Mesothelial cell of epicardium (in vitro differentiated cells): ENCODE measurements at regions not wholly inside any gene's neighbourhood (a gene's known extent, or its start where the extent isn't known, plus 50 kb on each side); places are given as distances from the start of the nearest gene placed in this dataset.
"Not testable (repeated sequence)": the region's sequence is repeated elsewhere in the genome, so short reads cannot be mapped to it uniquely, and the experiment has no call there.

ENCODE experiments used
- DNase-seq, 2 experiments: peaks; one replicate each; pipeline ENCODE4 v3.0.0; 2021; ENCODE audit warnings: low spot score in 2 of 2; ENCODE audit not compliant: unreplicated experiment in 2 of 2
- H3K27ac Mint-ChIP-seq: 2 replicates; pipeline ENCODE4 v1.8.0; 2021; ENCODE audit warnings: mixed read lengths
- H3K27me3 Mint-ChIP-seq: 2 replicates; pipeline ENCODE4 v1.8.0; 2021; ENCODE audit warnings: low read depth, mixed read lengths
- H3K36me3 Mint-ChIP-seq: 2 replicates; pipeline ENCODE4 v1.8.0; 2021; ENCODE audit warnings: mixed read lengths
- H3K4me1 Mint-ChIP-seq: 2 replicates; pipeline ENCODE4 v1.8.0; 2021; ENCODE audit warnings: mixed read lengths
- H3K4me3 Mint-ChIP-seq: 2 replicates; pipeline ENCODE4 v1.8.0; 2021; ENCODE audit warnings: mild to moderate bottlenecking, moderate library complexity, mixed read lengths
- H3K9me3 Mint-ChIP-seq: 2 replicates; pipeline ENCODE4 v1.8.0; 2021; ENCODE audit warnings: mixed read lengths
- CTCF ChIP-seq: fragments of 200-600 bp; sonication (generic); IDR thresholded peaks from one replicate; pipeline ENCODE4 v1.5.0; 2021; ENCODE audit warnings: antibody characterized with exemption; ENCODE audit not compliant: unreplicated experiment

GRCh38 chr10:33025039-33025438 lies 67.0 kb upstream of the ITGB1 start:
- DNase-seq = no peak
- Mint-ChIP-seq H3K4me3 (no peak overlapping the region), H3K36me3 (no peaks in the 10 kb centered on the region), H3K27me3 (no peaks in the 10 kb centered on the region), H3K9me3 (no peaks in the 10 kb centered on the region), H3K4me1 (peaks cover 13% of the 10 kb centered on the region), H3K27ac (no peak overlapping the region)
- no peak for TF ChIP-seq CTCF

- peaks cover 13% of the 10 kb centered on the region for H3K4me1 Mint-ChIP-seq
- no peak overlapping the region for H3K4me3 Mint-ChIP-seq
- no peaks in the 10 kb centered on the region for H3K36me3 Mint-ChIP-seq
- TF ChIP-seq CTCF = no peak
- no peak overlapping the region for H3K27ac Mint-ChIP-seq
- H3K27me3 Mint-ChIP-seq = no peaks in the 10 kb centered on the region
- no peak for DNase-seq
- H3K9me3 Mint-ChIP-seq = no peaks in the 10 kb centered on the region
Observed at GRCh38 chr10:33022691-33023090, 64.7 kb upstream of the ITGB1 start.

DNA sequence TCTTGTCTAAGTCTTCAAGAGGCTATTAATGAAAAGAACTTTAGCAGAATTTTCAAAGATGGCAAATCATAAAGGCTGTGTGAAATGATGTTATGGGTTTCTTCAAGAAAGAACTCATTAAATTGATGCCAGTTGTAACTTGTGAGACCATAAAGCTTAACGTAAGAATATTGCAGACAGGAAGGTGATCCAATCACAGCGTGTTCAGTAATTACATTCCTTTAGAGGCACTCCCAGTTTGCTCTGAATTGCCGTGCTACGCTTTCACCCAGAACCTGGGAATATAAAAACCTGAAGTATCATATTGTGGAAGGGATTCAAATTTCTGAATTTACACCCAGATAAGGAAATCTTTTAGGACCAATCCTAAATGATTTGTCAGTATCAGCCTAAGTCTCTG lies 64.1 kb upstream of the ITGB1 start:
- Mint-ChIP-seq H3K27me3 (no peaks in the 10 kb centered on the region), H3K4me3 (no peak overlapping the region), H3K9me3 (no peaks in the 10 kb centered on the region), H3K4me1 (peaks cover 13% of the 10 kb centered on the region), H3K27ac (no peak overlapping the region), H3K36me3 (no peaks in the 10 kb centered on the region)
- no peak for TF ChIP-seq CTCF
- DNase-seq = no peak

- no peak overlapping the region for H3K4me3 Mint-ChIP-seq
- H3K27ac Mint-ChIP-seq = no peak overlapping the region
- DNase-seq = no peak
- no peaks in the 10 kb centered on the region for H3K9me3 Mint-ChIP-seq
- no peaks in the 10 kb centered on the region for H3K36me3 Mint-ChIP-seq
- TF ChIP-seq CTCF = no peak
- no peaks in the 10 kb centered on the region for H3K27me3 Mint-ChIP-seq
- H3K4me1 Mint-ChIP-seq = peaks cover 5% of the 10 kb centered on the region
Observed at GRCh38 chr10:33016988-33017387, 59.0 kb upstream of the ITGB1 start.

GRCh38 chr10:33015761-33016547 lies 57.9 kb upstream of the ITGB1 start:
- DNase-seq = no peak
- no peaks in the 10 kb centered on the region for H3K27me3 Mint-ChIP-seq
- no peaks in the 10 kb centered on the region for H3K9me3 Mint-ChIP-seq
- H3K4me1 Mint-ChIP-seq = peaks cover 5% of the 10 kb centered on the region
- H3K4me3 Mint-ChIP-seq = no peak overlapping the region
- TF ChIP-seq CTCF = no peak
- no peak overlapping the region for H3K27ac Mint-ChIP-seq
- no peaks in the 10 kb centered on the region for H3K36me3 Mint-ChIP-seq

GRCh38 chr10:33013331-33013730 lies 55.3 kb upstream of the ITGB1 start:
- not testable (repeated sequence) for H3K36me3 Mint-ChIP-seq, H3K4me3 Mint-ChIP-seq, DNase-seq, H3K27me3 Mint-ChIP-seq, H3K9me3 Mint-ChIP-seq, H3K27ac Mint-ChIP-seq
- peaks cover 22% of the 10 kb centered on the region for H3K4me1 Mint-ChIP-seq
